OCI-LY1 (cell line): ENCODE measurements at regions not wholly inside any gene's neighbourhood (a gene's known extent, or its start where the extent isn't known, plus 50 kb on each side); places are given as distances from the start of the nearest gene placed in this dataset.

Source experiments
- EZH2 ChIP-seq: fragments of 200-600 bp; sonication (generic), shearing (Covaris generic); IDR thresholded peaks from 2 replicates; pipeline ENCODE4 v1.8.0; 2017; ENCODE audit warnings: borderline replicate concordance, mixed run types, mild to moderate bottlenecking, antibody characterized with exemption, low read length, moderate library complexity, mixed read lengths
- TF ChIP-seq, protein P1 (sequence below): fragments of 200-600 bp; sonication (generic), shearing (Covaris generic); IDR thresholded peaks from 2 replicates; pipeline ENCODE4 v1.5.1; 2017; ENCODE audit warnings: mild to moderate bottlenecking, antibody characterized with exemption, low read length, moderate library complexity, mixed read lengths

DNA sequence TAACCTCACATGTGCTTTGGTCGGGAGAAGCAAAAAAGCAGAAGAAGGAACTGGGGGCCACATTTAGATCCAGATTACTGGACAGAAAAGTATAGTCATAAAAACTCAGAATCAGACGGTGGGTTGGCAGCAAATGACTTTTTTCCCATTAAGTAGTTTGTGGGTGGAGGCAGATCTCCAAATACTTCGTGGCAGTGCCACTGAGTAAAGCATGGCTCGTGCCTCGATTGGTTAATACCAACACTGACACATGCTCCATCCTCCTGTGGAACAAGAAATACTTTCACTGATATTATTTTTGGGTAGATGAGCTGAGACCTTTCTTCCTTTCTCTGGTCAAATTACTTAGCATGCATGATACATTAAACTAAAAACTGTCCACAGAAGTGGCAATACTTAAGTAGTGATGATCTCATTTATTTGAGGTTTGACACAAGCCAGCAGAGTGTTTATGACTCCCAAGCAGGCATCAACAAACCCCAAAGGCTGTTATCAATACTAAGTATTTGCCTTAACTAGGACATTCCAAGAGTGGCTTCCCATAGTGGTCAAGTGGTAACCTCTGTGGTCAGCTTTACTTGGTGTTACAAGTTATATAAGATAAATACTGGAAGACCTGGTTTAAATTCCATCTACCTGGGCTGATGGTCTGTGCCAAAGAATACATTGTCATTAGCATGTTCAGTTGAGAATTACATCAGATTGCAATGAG, 500.0 kb upstream of the RUNX1 start:
- no peak for TF ChIP-seq EZH2
- TF ChIP-seq, protein P1, sequence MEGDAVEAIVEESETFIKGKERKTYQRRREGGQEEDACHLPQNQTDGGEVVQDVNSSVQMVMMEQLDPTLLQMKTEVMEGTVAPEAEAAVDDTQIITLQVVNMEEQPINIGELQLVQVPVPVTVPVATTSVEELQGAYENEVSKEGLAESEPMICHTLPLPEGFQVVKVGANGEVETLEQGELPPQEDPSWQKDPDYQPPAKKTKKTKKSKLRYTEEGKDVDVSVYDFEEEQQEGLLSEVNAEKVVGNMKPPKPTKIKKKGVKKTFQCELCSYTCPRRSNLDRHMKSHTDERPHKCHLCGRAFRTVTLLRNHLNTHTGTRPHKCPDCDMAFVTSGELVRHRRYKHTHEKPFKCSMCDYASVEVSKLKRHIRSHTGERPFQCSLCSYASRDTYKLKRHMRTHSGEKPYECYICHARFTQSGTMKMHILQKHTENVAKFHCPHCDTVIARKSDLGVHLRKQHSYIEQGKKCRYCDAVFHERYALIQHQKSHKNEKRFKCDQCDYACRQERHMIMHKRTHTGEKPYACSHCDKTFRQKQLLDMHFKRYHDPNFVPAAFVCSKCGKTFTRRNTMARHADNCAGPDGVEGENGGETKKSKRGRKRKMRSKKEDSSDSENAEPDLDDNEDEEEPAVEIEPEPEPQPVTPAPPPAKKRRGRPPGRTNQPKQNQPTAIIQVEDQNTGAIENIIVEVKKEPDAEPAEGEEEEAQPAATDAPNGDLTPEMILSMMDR = no peak
